Left lung (tissue), 4 donors: ENCODE measurements at regions not wholly inside any gene's neighbourhood (a gene's known extent, or its start where the extent isn't known, plus 50 kb on each side); places are given as distances from the start of the nearest gene placed in this dataset.
"Not testable (repeated sequence)": the region's sequence is repeated elsewhere in the genome, so short reads cannot be mapped to it uniquely, and the experiment has no call there.

Source experiments
- ATAC-seq: fragments of 200-7000 bp; cut with Tn5 transposase; one replicate; pipeline ENCODE4 v1.9.1; 2020; ENCODE audit warnings: moderate library complexity
- DNase-seq, 4 donors: peaks; one replicate each; pipeline ENCODE4 v3.0.0-alpha.2; 2013 to 2020
- H3K27ac ChIP-seq, 2 donors: fragments of 200-600 bp; sonication (generic) in 1 of 2; one replicate each; pipeline versions ENCODE4 v1.5.0 to v1.8.0; 2020 to 2021
- H3K27me3 ChIP-seq, 2 donors: fragments of 200-600 bp; sonication (generic) in 1 of 2; one replicate each; pipeline versions ENCODE4 v1.5.0 to v1.8.0; 2020 to 2021
- H3K36me3 ChIP-seq, 2 donors: fragments of 200-600 bp; sonication (generic) in 1 of 2; one replicate each; pipeline versions ENCODE4 v1.5.0 to v1.8.0; 2020 to 2021
- H3K4me1 ChIP-seq, 2 donors: fragments of 200-600 bp; one replicate each; pipeline ENCODE4 v1.8.0; 2021
- H3K4me3 ChIP-seq, 2 donors: fragments of 200-600 bp; sonication (generic) in 1 of 2; one replicate each; pipeline versions ENCODE4 v1.5.0 to v1.8.0; 2020 to 2021; ENCODE audit warnings: mild to moderate bottlenecking in 1 of 2
- H3K9me3 ChIP-seq, 2 donors: fragments of 200-600 bp; sonication (generic) in 1 of 2; one replicate each; pipeline versions ENCODE4 v1.5.0 to v1.8.0; 2020 to 2021
- CTCF ChIP-seq, 2 donors: fragments of 200-600 bp; sonication (generic) in 1 of 2; IDR thresholded peaks; one replicate each; pipeline versions ENCODE4 v1.5.0 to v1.8.0; 2021; ENCODE audit warnings: antibody characterized with exemption in 2 of 2
- intact Hi-C, 2 donors: fragments of 100-400 bp; cut with DNase I; formaldehyde crosslinking; loops; one replicate each; pipeline versions ENCODE4 v1.11.2 to v1.14.2; 2022
- donor health status: DM: no; HTN: yes; CAD: no.
- donor health status: DM: no; HTN: no; CAD: no.

- Histone ChIP-seq H3K36me3 (no peaks in the 10 kb centered on the region), H3K27me3 (peaks cover 0 to 42% of the 10 kb centered on the region in 2 donors), H3K9me3 (peaks cover 0 to 6% of the 10 kb centered on the region in 2 donors), H3K4me3 (no peak overlapping the region), H3K27ac (no peak overlapping the region), H3K4me1 (no peaks in the 10 kb centered on the region)
- intact Hi-C loops: no loop called here
- ATAC-seq: peak; percentile 37
- peak in 2 of 4 donors; percentile 6 to 11 for DNase-seq
- TF ChIP-seq CTCF (IDR thresholded peaks at IDR 0.05): no peak
Observed at GRCh38 chr16:22641131-22641628, 130.5 kb downstream of the NPIPB5 start.

GRCh38 chr16:22642416-22643088, 131.9 kb downstream of the NPIPB5 start:
- TF ChIP-seq CTCF (IDR thresholded peaks at IDR 0.05): no peak
- intact Hi-C loops: no loop called here
- Histone ChIP-seq H3K4me1 (no peaks in the 10 kb centered on the region), H3K27me3 (peaks cover 0 to 47% of the 10 kb centered on the region in 2 donors), H3K36me3 (no peaks in the 10 kb centered on the region), H3K4me3 (no peak overlapping the region), H3K27ac (no peak overlapping the region), H3K9me3 (peaks cover 0 to 3% of the 10 kb centered on the region in 2 donors)
- ATAC-seq (no peak), DNase-seq (no peak)

- H3K4me3 ChIP-seq, ATAC-seq, H3K36me3 ChIP-seq, DNase-seq, intact Hi-C loops, H3K4me1 ChIP-seq, H3K9me3 ChIP-seq, H3K27ac ChIP-seq: not testable (repeated sequence)
- peaks cover 0 to 53% of the 10 kb centered on the region in 2 donors for H3K27me3 ChIP-seq
Observed at GRCh38 chr16:22643203-22643602, 132.5 kb downstream of the NPIPB5 start.

- TF ChIP-seq CTCF (IDR thresholded peaks at IDR 0.05): no peak
- H3K36me3 ChIP-seq: no peaks in the 10 kb centered on the region
- H3K27me3 ChIP-seq: peaks cover 0 to 57% of the 10 kb centered on the region in 2 donors
- intact Hi-C loops: no loop called here
- no peak for ATAC-seq
- no peaks in the 10 kb centered on the region for H3K4me1 ChIP-seq
- H3K9me3 ChIP-seq: no peaks in the 10 kb centered on the region
- no peak overlapping the region for H3K4me3 ChIP-seq
- no peak for DNase-seq
- H3K27ac ChIP-seq: no peak overlapping the region
Observed at GRCh38 chr16:22643886-22644285, 133.2 kb downstream of the NPIPB5 start.

- Histone ChIP-seq H3K4me1 (no peaks in the 10 kb centered on the region), H3K36me3 (no peaks in the 10 kb centered on the region), H3K27me3 (peaks cover 0 to 70% of the 10 kb centered on the region in 2 donors), H3K4me3 (no peak overlapping the region), H3K9me3 (no peaks in the 10 kb centered on the region), H3K27ac (no peak overlapping the region)
- no peak for TF ChIP-seq CTCF (IDR thresholded peaks at IDR 0.05)
- intact Hi-C loops: no loop called here
- ATAC-seq (no peak), DNase-seq (no peak)
Observed at GRCh38 chr16:22645868-22646267, 135.2 kb downstream of the NPIPB5 start.
